ENCODE measurements at regions not wholly inside any gene's neighbourhood (a gene's known extent, or its start where the extent isn't known, plus 50 kb on each side); places are given as distances from the start of the nearest gene placed in this dataset.

DNA sequence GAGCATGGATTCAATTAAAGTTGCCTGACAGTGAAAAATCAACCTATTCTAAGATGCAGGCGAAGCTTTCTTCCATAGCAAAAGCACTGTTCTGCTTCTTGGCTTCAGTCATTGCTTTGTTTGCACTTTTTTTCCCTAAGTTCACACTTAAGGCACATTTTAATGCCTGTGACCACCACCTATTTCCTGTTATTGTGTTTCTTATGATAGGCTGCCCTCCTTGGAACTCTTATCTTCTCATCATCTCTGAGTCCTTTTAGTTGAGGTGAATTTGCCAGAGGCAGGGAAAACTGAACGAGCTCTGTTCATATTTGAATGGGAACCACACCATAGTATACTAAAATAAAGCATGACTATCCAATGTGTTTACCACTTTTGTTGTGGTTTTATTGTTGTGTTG is 119.8 kb downstream of the SPCS3 start:
- WGBS, 2 donors (ENCODE audit: low coverage in 1 of 2): 70 to 73% methylated on average over 2 of the region's 2 CpGs
- no peaks in the 10 kb centered on the region for H3K27me3 ChIP-seq
- no peak overlapping the region for H3K4me3 ChIP-seq
- no peak for TF ChIP-seq POLR2AphosphoS5 (IDR thresholded peaks at IDR 0.05)
- TF ChIP-seq, protein P1, sequence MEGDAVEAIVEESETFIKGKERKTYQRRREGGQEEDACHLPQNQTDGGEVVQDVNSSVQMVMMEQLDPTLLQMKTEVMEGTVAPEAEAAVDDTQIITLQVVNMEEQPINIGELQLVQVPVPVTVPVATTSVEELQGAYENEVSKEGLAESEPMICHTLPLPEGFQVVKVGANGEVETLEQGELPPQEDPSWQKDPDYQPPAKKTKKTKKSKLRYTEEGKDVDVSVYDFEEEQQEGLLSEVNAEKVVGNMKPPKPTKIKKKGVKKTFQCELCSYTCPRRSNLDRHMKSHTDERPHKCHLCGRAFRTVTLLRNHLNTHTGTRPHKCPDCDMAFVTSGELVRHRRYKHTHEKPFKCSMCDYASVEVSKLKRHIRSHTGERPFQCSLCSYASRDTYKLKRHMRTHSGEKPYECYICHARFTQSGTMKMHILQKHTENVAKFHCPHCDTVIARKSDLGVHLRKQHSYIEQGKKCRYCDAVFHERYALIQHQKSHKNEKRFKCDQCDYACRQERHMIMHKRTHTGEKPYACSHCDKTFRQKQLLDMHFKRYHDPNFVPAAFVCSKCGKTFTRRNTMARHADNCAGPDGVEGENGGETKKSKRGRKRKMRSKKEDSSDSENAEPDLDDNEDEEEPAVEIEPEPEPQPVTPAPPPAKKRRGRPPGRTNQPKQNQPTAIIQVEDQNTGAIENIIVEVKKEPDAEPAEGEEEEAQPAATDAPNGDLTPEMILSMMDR (IDR thresholded peaks at IDR 0.05): no peak
- TF ChIP-seq POLR2A (IDR thresholded peaks at IDR 0.05): no peak
- TF ChIP-seq EP300 (IDR thresholded peaks at IDR 0.05): no peak
- H3K9me3 ChIP-seq: no peaks in the 10 kb centered on the region
- no peaks in the 10 kb centered on the region for H3K36me3 ChIP-seq
- ATAC-seq: no peak
- no peak overlapping the region for H3K27ac ChIP-seq
- H3K4me1 ChIP-seq: no peaks in the 10 kb centered on the region

DNA sequence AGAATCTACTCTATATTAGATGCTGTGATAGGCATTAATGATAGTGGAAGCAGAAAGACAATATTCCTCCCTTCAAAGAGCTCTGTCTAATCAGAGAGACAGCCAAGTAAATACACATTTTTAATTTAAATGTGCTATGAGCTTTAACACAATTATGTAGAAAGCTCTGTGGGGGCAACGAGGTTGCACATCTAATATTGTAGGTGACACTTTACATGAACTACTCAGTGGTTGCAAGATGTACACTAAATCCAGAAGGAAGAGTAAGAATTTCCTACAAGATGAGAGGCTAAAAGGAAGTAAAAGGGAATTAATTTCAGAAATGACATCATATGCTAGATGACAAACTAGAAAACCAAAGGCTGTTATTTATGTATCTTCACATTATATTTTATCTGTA is 120.9 kb downstream of the SPCS3 start:
- Histone ChIP-seq H3K27me3 (no peaks in the 10 kb centered on the region), H3K4me3 (no peak overlapping the region), H3K9me3 (no peaks in the 10 kb centered on the region), H3K36me3 (no peaks in the 10 kb centered on the region), H3K4me1 (no peaks in the 10 kb centered on the region), H3K27ac (no peak overlapping the region)
- WGBS, 2 donors (ENCODE audit: low coverage in 1 of 2): 83 to 85% methylated on average over 1 of the region's 1 CpG
- ATAC-seq: no peak
- TF ChIP-seq POLR2AphosphoS5 (IDR thresholded peaks at IDR 0.05) (no peak), POLR2A (IDR thresholded peaks at IDR 0.05) (no peak), EP300 (IDR thresholded peaks at IDR 0.05) (no peak)
- TF ChIP-seq, protein P1 (IDR thresholded peaks at IDR 0.05): no peak

DNA sequence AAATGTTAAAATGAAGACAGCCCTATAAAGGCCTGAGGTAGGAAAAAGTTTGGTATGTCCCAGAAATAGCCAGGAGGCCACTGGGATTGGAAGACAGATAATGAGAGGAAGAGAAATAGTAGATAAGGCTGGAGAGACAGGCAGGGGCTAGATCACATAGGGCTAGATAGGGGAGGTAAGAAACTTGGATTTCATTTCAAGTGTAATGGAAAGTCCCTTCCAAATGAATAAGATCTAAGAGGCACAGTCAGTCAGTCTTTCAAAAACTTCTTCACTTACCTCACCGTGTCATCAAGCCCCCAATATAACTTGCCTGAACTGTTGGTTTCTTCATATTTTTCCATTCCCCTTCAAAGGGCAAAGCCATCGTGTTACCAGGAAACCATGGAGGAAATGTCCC is 121.8 kb downstream of the SPCS3 start:
- Histone ChIP-seq H3K27ac (no peak overlapping the region), H3K36me3 (no peaks in the 10 kb centered on the region), H3K9me3 (no peaks in the 10 kb centered on the region), H3K27me3 (no peaks in the 10 kb centered on the region), H3K4me3 (no peak overlapping the region), H3K4me1 (no peaks in the 10 kb centered on the region)
- ATAC-seq: no peak
- TF ChIP-seq, protein P1 (IDR thresholded peaks at IDR 0.05): no peak
- TF ChIP-seq POLR2A (IDR thresholded peaks at IDR 0.05) (no peak), POLR2AphosphoS5 (IDR thresholded peaks at IDR 0.05) (no peak)
- 83 to 89% methylated on average over 2 of the region's 2 CpGs for WGBS, 2 donors (ENCODE audit: low coverage in 1 of 2)

DNA sequence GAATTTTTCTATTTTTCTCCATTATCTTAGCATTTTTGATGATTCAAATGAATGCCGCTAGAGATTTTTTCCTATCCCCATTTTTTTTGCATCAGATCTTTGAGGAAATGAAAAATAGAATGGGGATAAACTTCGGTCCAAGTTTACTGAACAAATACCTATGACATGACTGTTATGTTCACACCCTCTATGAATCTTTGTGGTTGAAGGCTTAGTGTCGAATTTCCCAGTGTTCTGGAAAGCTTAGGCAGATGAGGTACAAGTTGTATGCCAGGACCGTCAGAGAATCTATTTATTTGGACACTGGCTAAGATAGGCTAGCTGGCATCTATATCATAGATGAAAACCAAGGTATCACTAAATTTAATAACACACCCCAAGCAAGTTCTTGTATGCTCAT is 123.4 kb downstream of the SPCS3 start:
- Histone ChIP-seq H3K36me3 (no peaks in the 10 kb centered on the region), H3K9me3 (no peaks in the 10 kb centered on the region), H3K4me3 (no peak overlapping the region), H3K27me3 (no peaks in the 10 kb centered on the region), H3K27ac (no peak overlapping the region), H3K4me1 (no peaks in the 10 kb centered on the region)
- 38 to 52% methylated on average over 4 of the region's 4 CpGs for WGBS, 2 donors (ENCODE audit: low coverage in 1 of 2)
- TF ChIP-seq, protein P1 (IDR thresholded peaks at IDR 0.05): no peak
- TF ChIP-seq POLR2AphosphoS5 (IDR thresholded peaks at IDR 0.05): no peak
- TF ChIP-seq EP300 (IDR thresholded peaks at IDR 0.05): no peak
- TF ChIP-seq POLR2A (IDR thresholded peaks at IDR 0.05): no peak
- no peak for ATAC-seq

DNA sequence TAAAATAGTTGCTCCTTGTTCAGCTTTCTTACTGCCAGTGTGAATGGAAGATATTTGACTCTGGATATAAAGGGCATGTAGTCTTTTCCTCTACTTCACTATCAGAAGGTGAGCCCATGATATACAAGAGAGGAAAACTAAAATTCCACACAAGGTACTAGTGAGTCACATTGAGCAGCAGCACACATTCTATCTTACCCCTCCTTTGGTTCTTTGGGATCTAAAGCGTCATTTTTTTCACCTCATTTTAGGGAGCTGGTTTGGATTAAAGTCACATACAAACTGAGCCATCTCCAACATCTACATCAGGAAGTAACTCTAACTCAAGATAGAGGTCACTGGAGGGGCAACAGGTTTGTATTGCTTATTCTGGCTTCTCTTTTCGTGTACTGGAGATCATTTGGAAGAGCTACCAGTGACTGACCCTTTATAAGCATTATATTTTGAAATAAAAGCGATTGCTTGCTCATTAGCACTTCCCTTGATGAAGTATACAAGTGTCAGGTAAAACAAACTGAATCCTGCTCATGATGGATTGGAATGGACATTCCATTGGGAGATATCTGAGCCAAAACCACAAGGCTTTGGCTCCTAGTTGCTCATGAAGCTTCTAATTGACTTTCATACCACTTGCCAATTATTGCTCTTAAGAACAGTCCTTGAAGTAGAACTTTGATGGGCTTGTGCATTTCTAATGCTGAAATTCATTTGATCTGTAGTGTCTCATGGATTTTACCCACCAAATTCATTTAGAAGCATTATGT is 124.1 kb downstream of the SPCS3 start:
- ATAC-seq: no peak
- WGBS, 2 donors (ENCODE audit: low coverage in 1 of 2): 39 to 57% methylated on average over 3 of the region's 3 CpGs
- H3K36me3 ChIP-seq: no peaks in the 10 kb centered on the region
- H3K27me3 ChIP-seq: no peaks in the 10 kb centered on the region
- H3K4me1 ChIP-seq: no peaks in the 10 kb centered on the region
- no peak overlapping the region for H3K27ac ChIP-seq
- H3K9me3 ChIP-seq: no peaks in the 10 kb centered on the region
- no peak overlapping the region for H3K4me3 ChIP-seq
- TF ChIP-seq POLR2A (IDR thresholded peaks at IDR 0.05) (no peak), EP300 (IDR thresholded peaks at IDR 0.05) (no peak), POLR2AphosphoS5 (IDR thresholded peaks at IDR 0.05) (no peak)
- TF ChIP-seq, protein P1 (IDR thresholded peaks at IDR 0.05): no peak
